SK-N-SH (cell line): ENCODE measurements at regions not wholly inside any gene's neighbourhood (a gene's known extent, or its start where the extent isn't known, plus 50 kb on each side); places are given as distances from the start of the nearest gene placed in this dataset.

Experiments
- CTCF ChIA-PET: fragments of 300-600, 350-600 bp; formaldehyde crosslinking; extraction: SDS; loops from one replicate; lab custom pipeline; 2021; lab: Yijun Ruan, JAX
- POLR2A ChIA-PET: fragments of 350-600 bp; sonication (Branson Sonifier 250); formaldehyde crosslinking; extraction: SDS; loops from one replicate; lab custom pipeline; 2020; ENCODE audit warnings: antibody characterized with exemption, inconsistent platforms; lab: Yijun Ruan, JAX
- DNase-seq: peaks from one replicate; pipeline ENCODE4 v3.0.0; 2012
- H2AFZ ChIP-seq: fragments of 200-600 bp; sonication (generic); 2 replicates; pipeline ENCODE4 v1.8.1; 2016; ENCODE audit warnings: antibody characterized with exemption, mild to moderate bottlenecking, low read depth
- H3F3A ChIP-seq: fragments of 200-600 bp; sonication (generic); replicated peaks from 2 replicates; pipeline ENCODE3; 2016; ENCODE audit warnings: antibody characterized with exemption, mild to moderate bottlenecking; ENCODE audit not compliant: insufficient read depth
- H3K27ac ChIP-seq, 2 experiments: fragments of 200-500 bp in 1 of 2; fragments of 200-600 bp in 1 of 2; sonication (Bioruptor generic) in 1 of 2; sonication (generic), shearing (Covaris generic) in 1 of 2; 2 replicates each; pipeline versions ENCODE4 v1.5.1 to v1.6.1; 2014 to 2016; ENCODE audit warnings: low read depth in 2 of 2, inconsistent platforms in 1 of 2, low read length in 1 of 2, mild to moderate bottlenecking in 1 of 2, mixed read lengths in 1 of 2
- H3K27me3 ChIP-seq: fragments of 200-600 bp; sonication (generic), shearing (Covaris generic); 2 replicates; pipeline ENCODE4 v1.6.1; 2016; ENCODE audit warnings: mixed run types; ENCODE audit not compliant: insufficient read depth
- H3K36me3 ChIP-seq, 2 experiments: fragments of 200-500 bp in 1 of 2; fragments of 200-600 bp in 1 of 2; sonication (Bioruptor generic) in 1 of 2; sonication (generic) in 1 of 2; replicated peaks in 1 of 2; 2 replicates each; pipeline versions ENCODE3 to v1.5.1; 2014 to 2016; ENCODE audit warnings: low read length in 1 of 2, mild to moderate bottlenecking in 1 of 2; ENCODE audit not compliant: insufficient read depth in 2 of 2, control insufficient read depth in 1 of 2
- H3K4me1 ChIP-seq, 2 experiments: fragments of 200-500 bp in 1 of 2; fragments of 200-600 bp in 1 of 2; sonication (Bioruptor generic) in 1 of 2; sonication (generic), shearing (Covaris generic) in 1 of 2; 2 replicates each; pipeline versions ENCODE4 v1.5.1 to v1.6.1; 2014 to 2016; ENCODE audit warnings: low read depth in 1 of 2, low read length in 1 of 2, mixed run types in 1 of 2; ENCODE audit not compliant: insufficient read depth in 2 of 2, control insufficient read depth in 1 of 2
- H3K4me2 ChIP-seq: fragments of 200-600 bp; sonication (generic), shearing (Covaris generic); 2 replicates; pipeline ENCODE4 v1.6.1; 2017; ENCODE audit warnings: mixed run types
- H3K4me3 ChIP-seq, 2 experiments: fragments of 200-500 bp in 1 of 2; fragments of 200-600 bp in 1 of 2; sonication (Bioruptor generic) in 1 of 2; sonication (generic), shearing (Covaris generic) in 1 of 2; 2 replicates each; pipeline versions ENCODE4 v1.5.1 to v1.8.1; 2014 to 2016; ENCODE audit warnings: low read depth in 2 of 2, inconsistent platforms in 1 of 2, low read length in 1 of 2, mild to moderate bottlenecking in 1 of 2, mixed read lengths in 1 of 2, moderate library complexity in 1 of 2
- H3K79me2 ChIP-seq: fragments of 200-600 bp; sonication (generic); 2 replicates; pipeline ENCODE4 v1.8.1; 2017; ENCODE audit warnings: mild to moderate bottlenecking; ENCODE audit not compliant: insufficient read depth
- H3K9ac ChIP-seq: fragments of 200-600 bp; sonication (generic); 2 replicates; pipeline ENCODE4 v1.6.1; 2017; ENCODE audit warnings: mixed run types
- H3K9me2 ChIP-seq: fragments of 200-600 bp; sonication (generic); 2 replicates; pipeline ENCODE4 v1.6.1; 2017; ENCODE audit warnings: mixed run types
- H3K9me3 ChIP-seq: fragments of 200-600 bp; sonication (generic); 2 replicates; pipeline ENCODE4 v1.6.1; 2017; ENCODE audit warnings: mixed run types, mild to moderate bottlenecking, moderate library complexity
- H4K20me1 ChIP-seq: fragments of 200-600 bp; sonication (generic); 2 replicates; pipeline ENCODE4 v1.6.1; 2017; ENCODE audit warnings: mild to moderate bottlenecking, mixed run types; ENCODE audit not compliant: insufficient read depth
- ELF1 ChIP-seq: IDR thresholded peaks from 2 replicates; pipeline ENCODE4 v1.4.0; 2012
- EZH2phosphoT487 ChIP-seq: fragments of 200-600 bp; sonication (generic); IDR thresholded peaks from 2 replicates; pipeline ENCODE4 v1.6.1; 2017; ENCODE audit warnings: low read depth, mixed run types, mild to moderate bottlenecking, antibody characterized with exemption, moderate library complexity, borderline replicate concordance
- FOXJ3 ChIP-seq: sonication (generic); formaldehyde crosslinking; IDR thresholded peaks from 2 replicates; pipeline ENCODE4 v1.5.1; 2020; ENCODE audit warnings: mild to moderate bottlenecking, missing genetic modification reagents
- FOXM1 ChIP-seq: IDR thresholded peaks from 2 replicates; pipeline ENCODE4 v1.4.0; 2012; ENCODE audit warnings: low read depth, mild to moderate bottlenecking
- GABPA ChIP-seq: IDR thresholded peaks from 2 replicates; pipeline ENCODE4 v1.4.0; 2012; ENCODE audit warnings: low read depth, mild to moderate bottlenecking
- GATA2 ChIP-seq: sonication (generic); formaldehyde crosslinking; IDR thresholded peaks from 2 replicates; pipeline ENCODE4 v1.5.0; 2020; ENCODE audit warnings: mild to moderate bottlenecking, missing genetic modification reagents
- JUND ChIP-seq: IDR thresholded peaks from 2 replicates; pipeline ENCODE4 v1.4.0; 2012
- MEF2A ChIP-seq: IDR thresholded peaks from 2 replicates; pipeline ENCODE4 v1.4.0; 2012; ENCODE audit warnings: low read depth, borderline replicate concordance
- NFIC ChIP-seq: IDR thresholded peaks from 2 replicates; pipeline ENCODE4 v1.4.0; 2012; ENCODE audit warnings: borderline replicate concordance
- POLR2AphosphoS5 ChIP-seq: IDR thresholded peaks from 2 replicates; pipeline ENCODE4 v1.6.1; 2012; ENCODE audit warnings: low read depth, low read length
- RXRA ChIP-seq: IDR thresholded peaks from 2 replicates; pipeline ENCODE4 v1.4.0; 2012; ENCODE audit warnings: low read depth, mild to moderate bottlenecking, borderline replicate concordance
- SMC3 ChIP-seq: IDR thresholded peaks from 2 replicates; pipeline ENCODE4 v1.6.1; 2012; ENCODE audit warnings: low read depth, low read length, improper control_type of control experiment
- TAF1 ChIP-seq: IDR thresholded peaks from 2 replicates; pipeline ENCODE4 v1.6.1; 2012; ENCODE audit warnings: low read depth, mild to moderate bottlenecking, low read length, moderate library complexity, borderline replicate concordance
- TCF12 ChIP-seq: IDR thresholded peaks from 2 replicates; pipeline ENCODE4 v1.4.0; 2012
- TEAD4 ChIP-seq: IDR thresholded peaks from 2 replicates; pipeline ENCODE4 v1.4.0; 2012; ENCODE audit warnings: mild to moderate bottlenecking, borderline replicate concordance; ENCODE audit not compliant: insufficient read depth
- YY1 ChIP-seq: IDR thresholded peaks from 2 replicates; pipeline ENCODE4 v1.4.0; 2012; ENCODE audit warnings: low read depth, mild to moderate bottlenecking
- WGBS: methylation state at CpG from one replicate; pipeline ENCODE4 v1.1.6; 2017; ENCODE audit warnings: low lambda C conversion rate; 5-methylcytosine and 5-hydroxymethylcytosine counted together
- TF ChIP-seq, protein P1 (sequence below): fragments of 150-350 bp; IDR thresholded peaks from 2 replicates; pipeline ENCODE4 v1.6.1; 2016; ENCODE audit warnings: mild to moderate bottlenecking, low read depth, low read length
- TF ChIP-seq, protein P2 (sequence below): IDR thresholded peaks from 2 replicates; pipeline ENCODE4 v1.4.0; 2012; ENCODE audit warnings: low read depth, borderline replicate concordance
- TF ChIP-seq, protein P3 (sequence below): IDR thresholded peaks from 2 replicates; pipeline ENCODE4 v1.4.0; 2012; ENCODE audit warnings: low read depth

DNA sequence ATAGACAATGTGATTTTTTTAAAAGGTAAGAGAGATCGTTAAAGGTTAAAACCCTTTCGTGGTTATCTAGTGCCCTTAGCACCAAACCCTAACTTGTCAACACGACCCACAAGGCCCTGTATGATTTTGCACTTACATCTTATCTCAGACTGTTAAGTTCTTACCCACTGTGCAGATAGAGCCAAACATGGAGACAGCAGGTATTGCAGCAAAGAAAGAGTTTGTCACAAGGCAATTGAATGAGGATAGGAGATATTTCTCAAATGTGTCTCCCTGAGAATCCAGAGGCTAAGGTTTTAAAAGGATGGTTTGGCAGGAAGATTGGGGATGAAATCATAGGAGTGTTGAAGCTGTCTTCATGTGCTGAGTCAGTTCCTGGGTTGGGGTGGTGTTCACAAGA is 313.4 kb downstream of the AEBP2 start:
- WGBS, result 67% methylated on average over 3 of the region's 3 CpGs
- no peak for TF ChIP-seq TCF12
- TF ChIP-seq JUND, result no peak
- TF ChIP-seq GATA2, result no peak
- TF ChIP-seq, protein P1, sequence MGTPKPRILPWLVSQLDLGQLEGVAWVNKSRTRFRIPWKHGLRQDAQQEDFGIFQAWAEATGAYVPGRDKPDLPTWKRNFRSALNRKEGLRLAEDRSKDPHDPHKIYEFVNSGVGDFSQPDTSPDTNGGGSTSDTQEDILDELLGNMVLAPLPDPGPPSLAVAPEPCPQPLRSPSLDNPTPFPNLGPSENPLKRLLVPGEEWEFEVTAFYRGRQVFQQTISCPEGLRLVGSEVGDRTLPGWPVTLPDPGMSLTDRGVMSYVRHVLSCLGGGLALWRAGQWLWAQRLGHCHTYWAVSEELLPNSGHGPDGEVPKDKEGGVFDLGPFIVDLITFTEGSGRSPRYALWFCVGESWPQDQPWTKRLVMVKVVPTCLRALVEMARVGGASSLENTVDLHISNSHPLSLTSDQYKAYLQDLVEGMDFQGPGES, result no peak
- no peak for TF ChIP-seq EZH2phosphoT487
- TF ChIP-seq YY1, result no peak
- no peak for TF ChIP-seq TAF1
- no peak for TF ChIP-seq TEAD4
- no peak for TF ChIP-seq POLR2AphosphoS5
- TF ChIP-seq ELF1, result no peak
- no peak for TF ChIP-seq RXRA
- no peak for TF ChIP-seq GABPA
- TF ChIP-seq MEF2A, result no peak
- TF ChIP-seq, protein P2, sequence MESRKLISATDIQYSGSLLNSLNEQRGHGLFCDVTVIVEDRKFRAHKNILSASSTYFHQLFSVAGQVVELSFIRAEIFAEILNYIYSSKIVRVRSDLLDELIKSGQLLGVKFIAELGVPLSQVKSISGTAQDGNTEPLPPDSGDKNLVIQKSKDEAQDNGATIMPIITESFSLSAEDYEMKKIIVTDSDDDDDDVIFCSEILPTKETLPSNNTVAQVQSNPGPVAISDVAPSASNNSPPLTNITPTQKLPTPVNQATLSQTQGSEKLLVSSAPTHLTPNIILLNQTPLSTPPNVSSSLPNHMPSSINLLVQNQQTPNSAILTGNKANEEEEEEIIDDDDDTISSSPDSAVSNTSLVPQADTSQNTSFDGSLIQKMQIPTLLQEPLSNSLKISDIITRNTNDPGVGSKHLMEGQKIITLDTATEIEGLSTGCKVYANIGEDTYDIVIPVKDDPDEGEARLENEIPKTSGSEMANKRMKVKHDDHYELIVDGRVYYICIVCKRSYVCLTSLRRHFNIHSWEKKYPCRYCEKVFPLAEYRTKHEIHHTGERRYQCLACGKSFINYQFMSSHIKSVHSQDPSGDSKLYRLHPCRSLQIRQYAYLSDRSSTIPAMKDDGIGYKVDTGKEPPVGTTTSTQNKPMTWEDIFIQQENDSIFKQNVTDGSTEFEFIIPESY, result no peak
- TF ChIP-seq, protein P3, sequence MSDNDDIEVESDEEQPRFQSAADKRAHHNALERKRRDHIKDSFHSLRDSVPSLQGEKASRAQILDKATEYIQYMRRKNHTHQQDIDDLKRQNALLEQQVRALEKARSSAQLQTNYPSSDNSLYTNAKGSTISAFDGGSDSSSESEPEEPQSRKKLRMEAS, result no peak
- no peak for TF ChIP-seq FOXM1
- no peak for TF ChIP-seq FOXJ3 (CRISPR knock-in tag)
- no peak for TF ChIP-seq SMC3
- TF ChIP-seq NFIC, result no peak
- CTCF ChIA-PET, result interaction anchor here (1.0 kb wide), 1 partner anchor 246 kb away, joined by 3 read pairs; no protein-coding TSS in a partner anchor
- Histone ChIP-seq H3K4me1 (no peaks in the 10 kb centered on the region; a peak in 1 of 4 replicates), H3K4me3 (no peak overlapping the region), H3K36me3 (no peaks in the 10 kb centered on the region), H3F3A (no peaks in the 10 kb centered on the region), H2AFZ (no peak overlapping the region), H3K4me2 (no peak overlapping the region), H3K9me2 (no peaks in the 10 kb centered on the region), H3K9ac (no peak overlapping the region), H3K9me3 (peaks cover 4% of the 10 kb centered on the region; the same call in 1 of the 2 replicates), H3K27ac (no peak overlapping the region), H3K27me3 (no peaks in the 10 kb centered on the region), H3K79me2 (no peaks in the 10 kb centered on the region), H4K20me1 (no peaks in the 10 kb centered on the region)
- DNase-seq, result no peak
- POLR2A ChIA-PET, result no interaction called here
